ENCODE measurements at regions not wholly inside any gene's neighbourhood (a gene's known extent, or its start where the extent isn't known, plus 50 kb on each side); places are given as distances from the start of the nearest gene placed in this dataset.

- TF ChIP-seq ATF3 (IDR thresholded peaks at IDR 0.05) (no peak), ZBTB33 (IDR thresholded peaks at IDR 0.05; ENCODE audit: extremely low read depth, insufficient replicate concordance, low read length) (no peak), FOSL1 (IDR thresholded peaks at IDR 0.05; ENCODE audit: low read depth) (no peak)
Measured at GRCh38 chr2:62335612-62336011, 139.7 kb downstream of the B3GNT2 start (continued).

GRCh38 chr2:62334440-62335058, 138.6 kb downstream of the B3GNT2 start:
- H3K4me1 ChIP-seq (ENCODE audit: control insufficient read depth in 1 of 2, insufficient read depth in 2 of 2, low read length in 2 of 2), result no peaks in the 10 kb centered on the region
- ATAC-seq (no peak), DNase-seq (ENCODE audit: low read depth, low spot score) (no peak)
- ChIA-PET RAD21 (ENCODE audit: low non-redundant PET in 1 of 2, low total read pairs in 2 of 2, uncharacterized antibody in 2 of 2, unreplicated experiment in 2 of 2) (interaction anchor here in 1 of 2 experiments (0.6 kb wide), 1 partner anchor 61 kb away, joined by 3 read pairs; no protein-coding TSS in a partner anchor), POLR2A (no interaction called here), CTCF (no interaction called here)
- no peak overlapping the region for H3K4me3 ChIP-seq (replicated peaks in 1 of 2; ENCODE audit: low read depth in 1 of 2, low read length in 2 of 2)
- H3K36me3 ChIP-seq (ENCODE audit: control insufficient read depth in 1 of 2, insufficient read depth in 2 of 2, low read length in 2 of 2), result no peaks in the 10 kb centered on the region
- intact Hi-C loops (cut with micrococcal nuclease), result no loop called here
- no TSS peak for BruUV-seq (replicated peaks)
- no peaks in the 10 kb centered on the region for H3K9me2 ChIP-seq (ENCODE audit: insufficient read depth)
- H3K9ac ChIP-seq (ENCODE audit: low read length), result no peak overlapping the region
- no peaks in the 10 kb centered on the region for H4K20me1 ChIP-seq (ENCODE audit: insufficient read depth)
- no peak overlapping the region for H2AFZ ChIP-seq (ENCODE audit: low read depth, low read length, poor library complexity, severe bottlenecking)
- H3K9me3 ChIP-seq (ENCODE audit: control insufficient read depth in 1 of 2, insufficient read depth in 1 of 2, low read depth in 1 of 2, low read length in 2 of 2), result no peaks in the 10 kb centered on the region
- H3K79me2 ChIP-seq (ENCODE audit: insufficient read depth, low read length), result no peaks in the 10 kb centered on the region
- H3K27me3 ChIP-seq (ENCODE audit: insufficient read depth, low read length), result no peaks in the 10 kb centered on the region
- no peak overlapping the region for H3K4me2 ChIP-seq (ENCODE audit: low read length)
- H3K27ac ChIP-seq (ENCODE audit: low read depth, low read length), result no peak overlapping the region
- TF ChIP-seq ZBTB33 (IDR thresholded peaks at IDR 0.05; ENCODE audit: extremely low read depth, insufficient replicate concordance, low read length) (no peak), ZFX (IDR thresholded peaks at IDR 0.05) (no peak), RAD21 (IDR thresholded peaks at IDR 0.05; ENCODE audit: low read depth) (no peak), SIN3A (IDR thresholded peaks at IDR 0.05; ENCODE audit: low read depth) (no peak), ELF1 (IDR thresholded peaks at IDR 0.05; ENCODE audit: borderline replicate concordance, low read depth) (no peak), MAX (IDR thresholded peaks at IDR 0.05) (no peak), ZNF274 (IDR thresholded peaks at IDR 0.05; ENCODE audit: low read depth, low read length) (no peak), ATF3 (IDR thresholded peaks at IDR 0.05) (no peak), CTCF (IDR thresholded peaks at IDR 0.05 in 2 of 3, conservative IDR thresholded peaks at IDR 0.05 in 1 of 3; ENCODE audit: borderline replicate concordance in 1 of 3, insufficient read depth in 1 of 3, low read depth in 2 of 3, low read length in 2 of 3) (no peak), SRF (IDR thresholded peaks at IDR 0.05; ENCODE audit: low read depth) (no peak), POLR2AphosphoS5 (IDR thresholded peaks at IDR 0.05; ENCODE audit: low read depth, low read length) (no peak), SP1 (IDR thresholded peaks at IDR 0.05; ENCODE audit: low read depth) (no peak)

Measured in HCT116 (cell line).